GM12878 (cell line): ENCODE measurements at regions not wholly inside any gene's neighbourhood (a gene's known extent, or its start where the extent isn't known, plus 50 kb on each side); places are given as distances from the start of the nearest gene placed in this dataset.

Experiments
- ATAC-seq: fragments of 200-7000 bp; cut with Tn5 transposase; 3 replicates; pipeline ENCODE4 v1.9.1; 2020; ENCODE audit warnings: mild to moderate bottlenecking, moderate library complexity
- BruUV-seq: library from RNA; stranded (reverse); fragments of 400-500 nt; replicated peaks from 2 replicates; lab custom pipeline; 2021; lab: Mats Ljungman, UMichigan
- CTCF ChIA-PET: fragments of 300-600 bp; sonication (Branson Sonifier 250); formaldehyde crosslinking; extraction: SDS; loops from one replicate; lab custom pipeline; 2021; ENCODE audit warnings: inconsistent platforms; lab: Yijun Ruan, JAX
- POLR2A ChIA-PET: fragments of 350-600 bp; formaldehyde crosslinking; extraction: SDS; loops from one replicate; lab custom pipeline; 2021; ENCODE audit warnings: inconsistent platforms; lab: Charles Lee
- RAD21 ChIA-PET: fragments of 300-600 bp; sonication (Branson Sonifier 250); formaldehyde crosslinking; loops from one replicate; lab custom pipeline; 2023; ENCODE audit warnings: antibody characterized with exemption; ENCODE audit not compliant: unreplicated experiment; lab: Charles Lee
- SMC1A ChIA-PET: fragments of 300-600 bp; sonication (Branson Sonifier 250); formaldehyde crosslinking; loops from one replicate; lab custom pipeline; 2023; ENCODE audit not compliant: unreplicated experiment, uncharacterized antibody; lab: Charles Lee
- DNase-seq: peaks from one replicate; pipeline ENCODE4 v3.0.0-alpha.2; 2011; ENCODE audit warnings: low read depth, low spot score
- FAIRE-seq: peaks from 3 replicates; lab custom pipeline; 2011; peaks lifted over from hg19 to GRCh38; lab: Jason Lieb, UNC
- H2AFZ ChIP-seq: 2 replicates; pipeline ENCODE4 v1.6.0; 2011; ENCODE audit warnings: low read depth, low read length, control low read depth; ENCODE audit not compliant: control insufficient read depth
- H3K27ac ChIP-seq: 2 replicates; pipeline ENCODE4 v1.5.1; 2011; ENCODE audit warnings: control low read depth; ENCODE audit not compliant: control insufficient read depth, insufficient read depth
- H3K27me3 ChIP-seq, 2 experiments: replicated peaks in 1 of 2; 2 replicates each; pipeline versions ENCODE4 v1.6.0 to v1.6.1; 2011; ENCODE audit warnings: low read length in 1 of 2; ENCODE audit not compliant: control insufficient read depth in 2 of 2, insufficient read depth in 2 of 2
- H3K36me3 ChIP-seq, 2 experiments: 2 replicates each; pipeline ENCODE4 v1.5.1; 2011; ENCODE audit warnings: low read length in 1 of 2; ENCODE audit not compliant: control insufficient read depth in 2 of 2, insufficient read depth in 2 of 2
- H3K4me1 ChIP-seq: 2 replicates; pipeline ENCODE4 v1.6.1; 2011; ENCODE audit warnings: mild to moderate bottlenecking, low read length, moderate library complexity, mixed read lengths; ENCODE audit not compliant: control insufficient read depth, insufficient read depth
- H3K4me2 ChIP-seq: 2 replicates; pipeline ENCODE4 v1.6.0; 2011; ENCODE audit warnings: control low read depth; ENCODE audit not compliant: control insufficient read depth, insufficient read depth
- H3K4me3 ChIP-seq: fragments of 200-600 bp; sonication (generic); 2 replicates; pipeline ENCODE4 v1.5.1; 2016
- H3K79me2 ChIP-seq: 2 replicates; pipeline ENCODE4 v1.6.0; 2011; ENCODE audit warnings: low read length; ENCODE audit not compliant: control insufficient read depth, insufficient read depth
- H3K9ac ChIP-seq: 2 replicates; pipeline ENCODE4 v1.8.0; 2011; ENCODE audit warnings: low read length, control low read depth, mixed read lengths; ENCODE audit not compliant: control insufficient read depth, insufficient read depth
- H3K9me3 ChIP-seq: replicated peaks from 3 replicates; pipeline ENCODE4 v1.5.1; 2011; ENCODE audit warnings: mild to moderate bottlenecking, low read length; ENCODE audit not compliant: control insufficient read depth, insufficient read depth
- H4K20me1 ChIP-seq: 2 replicates; pipeline ENCODE4 v1.6.0; 2011; ENCODE audit not compliant: control insufficient read depth, insufficient read depth
- ATF7 ChIP-seq: fragments of 450-650 bp; IDR thresholded peaks from 2 replicates; pipeline ENCODE4 v1.6.1; 2016; ENCODE audit warnings: low read depth, mild to moderate bottlenecking
- BACH1 ChIP-seq: fragments of 450-650 bp; IDR thresholded peaks from 2 replicates; pipeline ENCODE4 v1.6.1; 2017; ENCODE audit warnings: mild to moderate bottlenecking, borderline replicate concordance
- FOS ChIP-seq: IDR thresholded peaks from 3 replicates; pipeline ENCODE4 v1.6.1; 2011; ENCODE audit warnings: borderline replicate concordance; ENCODE audit not compliant: insufficient read length; ENCODE audit errors: extremely low read depth
- MYC ChIP-seq: IDR thresholded peaks from 2 replicates; pipeline ENCODE4 v1.6.1; 2011; ENCODE audit warnings: mild to moderate bottlenecking, low read length, moderate library complexity, inconsistent platforms; ENCODE audit not compliant: insufficient read depth, insufficient replicate concordance, insufficient read length, severe bottlenecking
- NFYA ChIP-seq: IDR thresholded peaks from 2 replicates; pipeline ENCODE4 v1.6.1; 2011; ENCODE audit warnings: low read depth, mild to moderate bottlenecking, low read length, improper control_type of control experiment, borderline replicate concordance
- NR2C1 ChIP-seq: fragments of 450-650 bp; IDR thresholded peaks from 2 replicates; pipeline ENCODE4 v1.6.1; 2017; ENCODE audit warnings: antibody characterized with exemption, mild to moderate bottlenecking, moderate library complexity
- PAX5 ChIP-seq: IDR thresholded peaks from 2 replicates; pipeline ENCODE4 v1.6.1; 2011; ENCODE audit warnings: low read depth, low read length, borderline replicate concordance
- SP1 ChIP-seq: IDR thresholded peaks from one replicate; pipeline ENCODE4 v1.6.1; 2011; ENCODE audit warnings: low read depth, low read length
- YY1 ChIP-seq: IDR thresholded peaks from 2 replicates; pipeline ENCODE4 v1.6.1; 2011; ENCODE audit warnings: low read depth, mild to moderate bottlenecking, low read length
- ZNF207 ChIP-seq: fragments of 450-650 bp; IDR thresholded peaks from 2 replicates; pipeline ENCODE4 v1.6.1; 2014; ENCODE audit warnings: antibody characterized with exemption, mild to moderate bottlenecking, borderline replicate concordance
- ZZZ3 ChIP-seq: IDR thresholded peaks from 2 replicates; pipeline ENCODE4 v1.6.1; 2011; ENCODE audit warnings: low read depth; ENCODE audit not compliant: control insufficient read depth, insufficient read length
- WGBS: methylation state at CpG from one replicate; pipeline ENCODE4 v1.1.6; 2016; ENCODE audit warnings: low lambda C conversion rate; ENCODE audit not compliant: insufficient replicate concordance, insufficient coverage; ENCODE audit errors: missing lambda C conversion rate; 5-methylcytosine and 5-hydroxymethylcytosine counted together
- in situ Hi-C: fragments of 300-500 bp; cut with MboI; formaldehyde crosslinking; loops from 9 replicates; pipeline ENCODE4 v1.14.3; 2018; ENCODE audit warnings: mixed read lengths
- intact Hi-C: fragments of 100-400 bp; cut with micrococcal nuclease; formaldehyde crosslinking; loops from one replicate; pipeline ENCODE4 v1.14.2; 2022; ENCODE audit not compliant: unreplicated experiment
- TF ChIP-seq, protein P1 (sequence below): fragments of 450-650 bp; formaldehyde crosslinking; IDR thresholded peaks from 2 replicates; pipeline ENCODE4 v1.4.0; 2022; ENCODE audit warnings: mild to moderate bottlenecking, moderate library complexity
- TF ChIP-seq, protein P2 (sequence below): fragments of 150-350 bp; IDR thresholded peaks from 2 replicates; pipeline ENCODE4 v1.6.1; 2016; ENCODE audit warnings: low read depth, low read length

DNA sequence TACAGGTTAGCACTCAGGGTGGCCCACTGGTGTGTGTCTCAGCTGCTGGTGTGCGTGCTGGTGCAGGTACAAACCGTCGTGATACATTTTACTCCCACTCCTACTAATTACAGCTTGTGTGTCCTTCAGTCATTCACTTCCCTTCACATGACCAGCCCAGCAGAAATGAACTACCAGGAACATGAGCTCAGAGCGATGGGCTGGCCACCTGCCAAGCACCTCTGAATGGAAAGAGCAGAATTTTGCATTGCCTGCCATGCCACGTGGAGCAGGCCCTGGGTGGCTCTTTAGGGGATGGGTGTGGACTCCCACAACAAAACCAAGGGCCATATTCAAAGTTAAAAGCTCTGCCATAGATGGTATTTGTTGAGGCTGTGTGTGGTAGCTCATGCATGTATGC, 58.9 kb upstream of the PGM2 start (continued):
- no peak for TF ChIP-seq YY1
- no peak for TF ChIP-seq BACH1
- TF ChIP-seq, protein P1, sequence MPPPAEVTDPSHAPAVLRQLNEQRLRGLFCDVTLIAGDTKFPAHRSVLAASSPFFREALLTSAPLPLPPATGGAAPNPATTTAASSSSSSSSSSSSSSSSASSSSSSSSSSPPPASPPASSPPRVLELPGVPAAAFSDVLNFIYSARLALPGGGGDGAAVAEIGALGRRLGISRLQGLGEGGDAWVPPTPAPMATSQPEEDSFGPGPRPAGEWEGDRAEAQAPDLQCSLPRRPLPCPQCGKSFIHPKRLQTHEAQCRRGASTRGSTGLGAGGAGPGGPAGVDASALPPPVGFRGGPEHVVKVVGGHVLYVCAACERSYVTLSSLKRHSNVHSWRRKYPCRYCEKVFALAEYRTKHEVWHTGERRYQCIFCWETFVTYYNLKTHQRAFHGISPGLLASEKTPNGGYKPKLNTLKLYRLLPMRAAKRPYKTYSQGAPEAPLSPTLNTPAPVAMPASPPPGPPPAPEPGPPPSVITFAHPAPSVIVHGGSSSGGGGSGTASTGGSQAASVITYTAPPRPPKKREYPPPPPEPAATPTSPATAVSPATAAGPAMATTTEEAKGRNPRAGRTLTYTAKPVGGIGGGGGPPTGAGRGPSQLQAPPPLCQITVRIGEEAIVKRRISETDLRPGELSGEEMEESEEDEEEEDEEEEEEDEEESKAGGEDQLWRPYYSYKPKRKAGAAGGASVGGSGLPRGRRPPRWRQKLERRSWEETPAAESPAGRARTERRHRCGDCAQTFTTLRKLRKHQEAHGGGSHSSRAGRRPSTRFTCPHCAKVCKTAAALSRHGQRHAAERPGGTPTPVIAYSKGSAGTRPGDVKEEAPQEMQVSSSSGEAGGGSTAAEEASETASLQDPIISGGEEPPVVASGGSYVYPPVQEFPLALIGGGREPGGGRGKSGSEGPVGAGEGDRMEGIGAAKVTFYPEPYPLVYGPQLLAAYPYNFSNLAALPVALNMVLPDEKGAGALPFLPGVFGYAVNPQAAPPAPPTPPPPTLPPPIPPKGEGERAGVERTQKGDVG (CRISPR knock-in tag) = no peak
- TF ChIP-seq, all 136 proteins: peak for 0

GRCh38 chr4:37767019-37767418, 59.5 kb upstream of the PGM2 start:
- no peak for DNase-seq
- Histone ChIP-seq H3K27me3 (no peaks in the 10 kb centered on the region), H3K36me3 (no peaks in the 10 kb centered on the region), H3K4me1 (no peaks in the 10 kb centered on the region; the same call in 1 of the 2 replicates), H4K20me1 (no peaks in the 10 kb centered on the region), H3K9ac (no peak overlapping the region), H3K9me3 (no peaks in the 10 kb centered on the region), H3K4me2 (no peak overlapping the region), H3K27ac (no peak overlapping the region), H2AFZ (no peak overlapping the region), H3K4me3 (no peak overlapping the region), H3K79me2 (no peaks in the 10 kb centered on the region)
- in situ Hi-C loops = no loop called here
- SMC1A ChIA-PET = interaction anchor here (1.0 to 1.4 kb wide), 2 partner anchors 29 to 199 kb away, joined by 3 to 4 read pairs; no protein-coding TSS in a partner anchor
- POLR2A ChIA-PET = interaction anchor here (1.5 kb wide), 1 partner anchor 33 kb away, joined by 4 read pairs; no protein-coding TSS in a partner anchor
- 100% methylated on average over 2 of the region's 2 CpGs for WGBS
- CTCF ChIA-PET = interaction anchor here (1.1 kb wide), 1 partner anchor 164 kb away, joined by 4 read pairs; no protein-coding TSS in a partner anchor
- BruUV-seq = no TSS peak
- intact Hi-C loops = loop anchor here (10.0 kb wide), 1 partner anchor 332 kb away; no protein-coding TSS in a partner anchor
- RAD21 ChIA-PET = no interaction called here
- no peak for FAIRE-seq
- ATAC-seq = no peak
- TF ChIP-seq ZZZ3 (no peak), PAX5 (no peak), SP1 (no peak), MYC (no peak), NR2C1 (no peak), ZNF207 (no peak), FOS (no peak), ATF7 (no peak), NFYA (no peak)
- TF ChIP-seq, protein P1 (CRISPR knock-in tag) = no peak
- TF ChIP-seq, protein P2, sequence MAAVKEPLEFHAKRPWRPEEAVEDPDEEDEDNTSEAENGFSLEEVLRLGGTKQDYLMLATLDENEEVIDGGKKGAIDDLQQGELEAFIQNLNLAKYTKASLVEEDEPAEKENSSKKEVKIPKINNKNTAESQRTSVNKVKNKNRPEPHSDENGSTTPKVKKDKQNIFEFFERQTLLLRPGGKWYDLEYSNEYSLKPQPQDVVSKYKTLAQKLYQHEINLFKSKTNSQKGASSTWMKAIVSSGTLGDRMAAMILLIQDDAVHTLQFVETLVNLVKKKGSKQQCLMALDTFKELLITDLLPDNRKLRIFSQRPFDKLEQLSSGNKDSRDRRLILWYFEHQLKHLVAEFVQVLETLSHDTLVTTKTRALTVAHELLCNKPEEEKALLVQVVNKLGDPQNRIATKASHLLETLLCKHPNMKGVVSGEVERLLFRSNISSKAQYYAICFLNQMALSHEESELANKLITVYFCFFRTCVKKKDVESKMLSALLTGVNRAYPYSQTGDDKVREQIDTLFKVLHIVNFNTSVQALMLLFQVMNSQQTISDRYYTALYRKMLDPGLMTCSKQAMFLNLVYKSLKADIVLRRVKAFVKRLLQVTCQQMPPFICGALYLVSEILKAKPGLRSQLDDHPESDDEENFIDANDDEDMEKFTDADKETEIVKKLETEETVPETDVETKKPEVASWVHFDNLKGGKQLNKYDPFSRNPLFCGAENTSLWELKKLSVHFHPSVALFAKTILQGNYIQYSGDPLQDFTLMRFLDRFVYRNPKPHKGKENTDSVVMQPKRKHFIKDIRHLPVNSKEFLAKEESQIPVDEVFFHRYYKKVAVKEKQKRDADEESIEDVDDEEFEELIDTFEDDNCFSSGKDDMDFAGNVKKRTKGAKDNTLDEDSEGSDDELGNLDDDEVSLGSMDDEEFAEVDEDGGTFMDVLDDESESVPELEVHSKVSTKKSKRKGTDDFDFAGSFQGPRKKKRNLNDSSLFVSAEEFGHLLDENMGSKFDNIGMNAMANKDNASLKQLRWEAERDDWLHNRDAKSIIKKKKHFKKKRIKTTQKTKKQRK = no peak
